Stomach smooth muscle (tissue), 2 donors: ENCODE measurements at regions not wholly inside any gene's neighbourhood (a gene's known extent, or its start where the extent isn't known, plus 50 kb on each side); places are given as distances from the start of the nearest gene placed in this dataset.
"Not testable (repeated sequence)": the region's sequence is repeated elsewhere in the genome, so short reads cannot be mapped to it uniquely, and the experiment has no call there.

Experiments
- H3K27ac ChIP-seq: one replicate; pipeline ENCODE4 v1.7.0; 2013; ENCODE audit warnings: mild to moderate bottlenecking, low read length, inconsistent platforms
- H3K27me3 ChIP-seq, 2 donors: one replicate each; pipeline ENCODE4 v1.7.0; 2013; ENCODE audit warnings: low read length in 2 of 2; ENCODE audit not compliant: insufficient read depth in 2 of 2, control insufficient read depth in 1 of 2
- H3K36me3 ChIP-seq, 2 donors: one replicate each; pipeline ENCODE4 v1.7.0; 2013; ENCODE audit warnings: low read length in 2 of 2; ENCODE audit not compliant: control insufficient read depth in 2 of 2, insufficient read depth in 2 of 2
- H3K4me1 ChIP-seq: one replicate; pipeline ENCODE4 v1.7.0; 2013; ENCODE audit warnings: low read length; ENCODE audit not compliant: control insufficient read depth, insufficient read depth
- H3K4me3 ChIP-seq, 2 donors: one replicate each; pipeline ENCODE4 v1.7.0; 2013; ENCODE audit warnings: low read length in 2 of 2
- H3K9ac ChIP-seq, 2 donors: one replicate each; pipeline ENCODE4 v1.7.0; 2013; ENCODE audit warnings: low read length in 2 of 2, mild to moderate bottlenecking in 1 of 2
- H3K9me3 ChIP-seq, 2 donors: one replicate each; pipeline ENCODE4 v1.7.0; 2013; ENCODE audit warnings: low read length in 2 of 2; ENCODE audit not compliant: control insufficient read depth in 2 of 2
- donor health status: healthy.
- donor health status: Pancreatic carcinoma.

GRCh38 chr7:42572561-42572960 lies 335.6 kb upstream of the GLI3 start:
- Histone ChIP-seq H3K4me3 (no peak overlapping the region), H3K9me3 (no peaks in the 10 kb centered on the region), H3K4me1 (peaks cover 32% of the 10 kb centered on the region), H3K9ac (no peak overlapping the region), H3K36me3 (no peaks in the 10 kb centered on the region), H3K27me3 (no peaks in the 10 kb centered on the region), H3K27ac (no peak overlapping the region)

- Histone ChIP-seq H3K27ac (peak overlapping the region; percentile 70), H3K9ac (no peak overlapping the region), H3K4me3 (no peak overlapping the region), H3K9me3 (no peaks in the 10 kb centered on the region), H3K27me3 (no peaks in the 10 kb centered on the region), H3K36me3 (no peaks in the 10 kb centered on the region), H3K4me1 (peaks cover 37% of the 10 kb centered on the region)
These were observed 335.0 kb upstream of the GLI3 start for GRCh38 chr7:42572056-42572455.

DNA sequence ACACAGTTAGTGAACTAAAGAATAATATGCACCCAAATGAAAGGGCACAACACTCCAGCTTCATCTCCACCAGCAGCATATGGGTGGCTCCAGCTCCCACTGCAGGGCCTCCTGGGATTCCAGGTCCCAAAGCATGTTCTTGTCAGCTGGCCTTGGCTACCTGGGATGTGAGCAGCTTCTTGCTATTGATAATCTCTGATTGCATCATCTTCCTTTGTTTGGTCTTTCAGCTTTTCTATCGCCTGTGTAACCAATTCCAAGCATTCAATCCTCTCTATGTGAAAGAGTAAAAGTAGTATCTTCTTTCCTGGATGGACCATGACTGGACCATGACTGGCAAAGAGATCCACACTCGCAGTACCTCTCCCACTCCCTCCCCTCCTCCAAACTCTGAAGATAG lies 333.9 kb upstream of the GLI3 start:
- Histone ChIP-seq H3K36me3 (no peaks in the 10 kb centered on the region), H3K4me1 (peaks cover 37% of the 10 kb centered on the region), H3K9ac (no peak overlapping the region), H3K9me3 (no peaks in the 10 kb centered on the region), H3K27me3 (no peaks in the 10 kb centered on the region), H3K4me3 (no peak overlapping the region), H3K27ac (peak overlapping the region; percentile 70)

DNA sequence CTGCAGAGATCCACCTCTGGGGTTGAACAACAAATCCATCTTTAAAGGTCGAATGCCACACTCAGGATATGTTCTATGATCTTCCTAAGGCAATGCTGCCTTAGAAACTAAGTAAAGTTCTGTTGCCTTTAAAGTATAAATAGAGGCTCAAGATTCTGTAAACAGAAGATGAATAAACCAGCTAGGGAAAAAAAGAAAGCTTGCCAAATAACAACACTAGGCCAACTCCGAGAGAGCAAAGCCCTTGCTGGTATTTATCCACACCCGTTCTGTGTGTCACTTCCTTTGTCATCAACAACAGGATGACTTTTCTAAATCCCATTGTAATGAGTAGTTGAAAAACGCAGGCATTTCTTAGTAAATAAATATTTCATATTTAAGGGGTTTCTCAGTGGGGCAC lies 330.0 kb upstream of the GLI3 start:
- Histone ChIP-seq H3K27me3 (no peaks in the 10 kb centered on the region), H3K27ac (peak overlapping the region; percentile 50), H3K9ac (no peak overlapping the region), H3K4me3 (peak overlapping the region in 1 of 2 donors; percentile 10), H3K9me3 (peaks cover 0 to 2% of the 10 kb centered on the region in 2 donors), H3K36me3 (no peaks in the 10 kb centered on the region), H3K4me1 (peaks cover 15% of the 10 kb centered on the region)

DNA sequence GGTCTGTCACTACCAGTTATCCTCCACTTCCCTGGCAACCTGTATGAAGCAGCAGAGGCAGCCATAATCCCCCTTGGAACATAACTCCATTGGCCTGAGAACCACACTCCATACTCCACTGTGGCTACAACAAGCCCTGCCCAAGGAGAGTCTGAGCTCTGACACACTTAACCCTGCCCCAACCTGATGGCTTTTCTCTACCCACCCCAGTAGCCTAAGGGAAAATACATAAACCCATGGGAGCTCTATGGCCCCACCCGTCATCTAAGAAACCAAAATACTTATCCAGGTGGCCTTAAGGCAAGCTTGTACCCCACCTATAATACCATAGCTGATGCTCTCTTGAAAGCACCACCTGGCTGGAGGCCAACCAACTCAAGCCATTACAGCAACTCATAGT lies 324.8 kb upstream of the GLI3 start:
- H3K9me3 ChIP-seq, result peaks cover 0 to 9% of the 10 kb centered on the region in 2 donors
- H3K9ac ChIP-seq, result no peak overlapping the region
- H3K27ac ChIP-seq, result no peak overlapping the region
- no peaks in the 10 kb centered on the region for H3K27me3 ChIP-seq
- no peaks in the 10 kb centered on the region for H3K36me3 ChIP-seq
- H3K4me3 ChIP-seq, result peak overlapping the region in 1 of 2 donors; percentile 5
- H3K4me1 ChIP-seq, result no peaks in the 10 kb centered on the region

GRCh38 chr7:42560866-42561265 lies 323.9 kb upstream of the GLI3 start:
- H3K9ac ChIP-seq, result no peak overlapping the region
- no peaks in the 10 kb centered on the region for H3K27me3 ChIP-seq
- H3K27ac ChIP-seq, result no peak overlapping the region
- no peak overlapping the region for H3K4me3 ChIP-seq
- H3K9me3 ChIP-seq, result peaks cover 0 to 9% of the 10 kb centered on the region in 2 donors
- H3K36me3 ChIP-seq, result no peaks in the 10 kb centered on the region
- no peaks in the 10 kb centered on the region for H3K4me1 ChIP-seq

DNA sequence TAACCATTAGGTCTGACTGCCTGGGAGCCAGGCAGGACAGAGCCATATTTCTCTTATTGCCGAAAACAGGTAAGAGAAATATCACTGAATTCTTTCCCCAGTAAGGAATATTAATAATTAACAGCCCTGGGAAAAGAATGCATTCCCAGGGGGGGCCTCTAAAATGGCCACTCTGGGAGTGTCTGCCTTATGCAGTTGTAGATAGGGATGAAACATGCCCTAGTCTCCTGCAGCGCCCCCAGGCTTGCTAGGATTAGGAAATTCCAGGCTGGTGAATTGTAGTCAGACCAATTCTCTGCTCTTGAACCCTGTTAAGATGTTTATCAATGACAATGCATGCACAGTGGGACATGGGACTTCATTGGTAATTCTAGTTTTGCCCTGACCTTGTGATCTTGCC lies 317.9 kb upstream of the GLI3 start:
- not testable (repeated sequence) for H3K9ac ChIP-seq, H3K27me3 ChIP-seq, H3K4me1 ChIP-seq, H3K36me3 ChIP-seq, H3K27ac ChIP-seq, H3K9me3 ChIP-seq, H3K4me3 ChIP-seq

DNA sequence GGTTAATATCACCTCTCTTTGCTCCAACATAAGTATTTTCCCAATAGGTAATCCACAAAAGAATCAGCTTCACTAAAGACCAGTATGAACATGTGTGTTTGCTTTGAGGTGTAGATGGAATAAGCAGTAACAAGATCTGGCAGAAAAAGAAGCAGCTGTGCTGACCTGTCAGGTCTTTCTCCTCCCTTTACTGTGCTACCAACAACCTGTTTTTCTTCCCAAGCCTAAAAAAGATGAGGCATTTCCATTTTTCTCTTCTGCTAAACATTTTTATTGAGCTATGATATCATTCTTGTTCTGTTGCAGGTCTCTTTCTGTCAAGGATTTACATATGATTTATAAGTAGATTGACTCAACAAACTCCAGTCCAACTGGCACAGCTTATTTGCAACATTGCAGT lies 315.2 kb upstream of the GLI3 start:
- Histone ChIP-seq H3K27ac (no peak overlapping the region), H3K9ac (no peak overlapping the region), H3K9me3 (no peaks in the 10 kb centered on the region), H3K36me3 (no peaks in the 10 kb centered on the region), H3K27me3 (no peaks in the 10 kb centered on the region), H3K4me1 (no peaks in the 10 kb centered on the region), H3K4me3 (no peak overlapping the region)

- Histone ChIP-seq H3K27ac (no peak overlapping the region), H3K36me3 (no peaks in the 10 kb centered on the region), H3K4me1 (no peaks in the 10 kb centered on the region), H3K9me3 (no peaks in the 10 kb centered on the region), H3K9ac (no peak overlapping the region), H3K4me3 (no peak overlapping the region), H3K27me3 (no peaks in the 10 kb centered on the region)
These were observed 313.9 kb upstream of the GLI3 start for GRCh38 chr7:42550706-42551470.

DNA sequence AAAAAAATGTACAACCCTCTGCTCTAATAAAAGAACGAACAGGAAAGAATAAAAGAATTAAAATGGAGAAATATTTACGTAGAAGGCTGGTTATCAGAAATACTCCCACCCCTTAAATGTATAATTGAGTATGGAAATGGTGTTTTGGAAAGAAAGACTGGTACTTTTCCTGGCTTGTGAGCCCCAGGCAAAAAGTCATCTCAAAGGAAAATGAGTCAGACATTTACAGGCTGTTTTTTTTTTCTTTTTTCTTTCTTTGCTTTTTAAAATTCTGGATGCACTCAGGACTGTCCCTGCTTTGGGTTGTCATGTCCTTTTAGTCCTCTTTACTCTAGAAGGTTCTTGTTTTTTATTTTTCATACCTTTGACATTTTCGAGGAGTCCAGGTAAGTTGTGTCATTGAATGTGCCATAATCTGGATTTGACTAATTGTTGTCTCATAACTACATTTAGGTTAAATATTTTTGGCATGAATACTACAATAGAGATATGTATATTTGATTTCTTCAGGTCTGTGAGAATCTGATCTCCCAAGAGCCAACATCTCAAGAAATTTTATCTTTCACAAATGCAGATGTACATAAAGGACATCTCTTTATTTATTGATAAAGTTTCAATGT lies 313.0 kb upstream of the GLI3 start:
- no peaks in the 10 kb centered on the region for H3K27me3 ChIP-seq
- no peak overlapping the region for H3K9ac ChIP-seq
- no peaks in the 10 kb centered on the region for H3K4me1 ChIP-seq
- H3K9me3 ChIP-seq, result no peaks in the 10 kb centered on the region
- no peak overlapping the region for H3K4me3 ChIP-seq
- no peaks in the 10 kb centered on the region for H3K36me3 ChIP-seq
- no peak overlapping the region for H3K27ac ChIP-seq
